ENCODE measurements at regions not wholly inside any gene's neighbourhood (a gene's known extent, or its start where the extent isn't known, plus 50 kb on each side); places are given as distances from the start of the nearest gene placed in this dataset.

GRCh38 chr14:36465178-36465577 lies 54.9 kb downstream of the NKX2-1 start:
- DNase-seq (ENCODE audit: insufficient read length, low spot score) (no peak), FAIRE-seq (no peak)

DNA sequence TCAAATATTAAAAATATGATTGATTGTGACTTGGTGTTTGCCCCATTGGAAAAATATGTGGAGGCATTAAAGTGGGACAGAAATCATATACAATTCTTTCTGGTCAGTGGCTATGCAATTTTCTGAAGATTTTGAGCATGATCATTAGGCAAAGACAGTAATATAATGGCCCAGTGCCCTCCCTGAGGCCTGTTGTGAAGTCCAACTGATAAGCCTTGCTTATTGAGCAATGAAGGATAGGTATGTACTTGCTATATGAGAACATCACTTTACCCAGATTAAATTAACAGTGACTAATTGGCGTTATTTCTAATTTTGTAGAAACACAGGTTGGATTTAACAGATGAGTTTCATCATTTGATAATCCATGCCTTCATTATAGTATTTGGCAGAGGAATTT lies 57.1 kb downstream of the NKX2-1 start:
- FAIRE-seq (no peak), DNase-seq (ENCODE audit: insufficient read length, low spot score) (no peak)

GRCh38 chr14:36455241-36455627 lies 64.8 kb downstream of the NKX2-1 start:
- DNase-seq (ENCODE audit: insufficient read length, low spot score) (no peak), FAIRE-seq (no peak)

DNA sequence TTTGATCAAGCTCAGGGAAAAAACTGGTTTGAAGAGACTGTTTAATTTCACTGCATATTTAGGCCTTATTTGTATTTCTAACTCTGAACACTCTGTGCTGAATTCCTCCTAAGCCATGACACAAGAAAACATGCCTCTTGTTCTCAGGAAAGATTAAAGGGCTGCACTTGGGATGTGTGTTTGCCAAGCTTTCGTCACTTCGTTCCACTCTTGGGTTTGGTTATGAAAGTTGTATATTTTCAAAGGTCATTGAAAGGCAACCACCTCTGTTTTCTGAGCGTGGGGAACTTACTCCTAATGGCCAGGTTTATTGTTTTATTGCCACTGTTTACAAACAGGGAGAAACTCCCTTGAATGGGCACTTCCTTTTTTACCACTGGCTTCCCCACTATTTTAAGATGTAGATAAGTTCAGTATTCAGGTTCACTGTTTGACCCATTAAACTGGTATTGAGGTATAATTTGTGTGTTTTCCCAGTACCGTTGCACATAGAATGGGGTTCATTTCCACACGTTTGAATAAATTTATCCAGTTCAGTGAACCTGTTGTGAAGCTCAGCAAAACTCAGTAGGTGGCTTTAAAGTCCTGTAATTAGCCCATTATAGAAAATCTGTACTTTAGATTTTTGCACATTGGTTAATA lies 65.3 kb downstream of the NKX2-1 start:
- FAIRE-seq: no peak

DNA sequence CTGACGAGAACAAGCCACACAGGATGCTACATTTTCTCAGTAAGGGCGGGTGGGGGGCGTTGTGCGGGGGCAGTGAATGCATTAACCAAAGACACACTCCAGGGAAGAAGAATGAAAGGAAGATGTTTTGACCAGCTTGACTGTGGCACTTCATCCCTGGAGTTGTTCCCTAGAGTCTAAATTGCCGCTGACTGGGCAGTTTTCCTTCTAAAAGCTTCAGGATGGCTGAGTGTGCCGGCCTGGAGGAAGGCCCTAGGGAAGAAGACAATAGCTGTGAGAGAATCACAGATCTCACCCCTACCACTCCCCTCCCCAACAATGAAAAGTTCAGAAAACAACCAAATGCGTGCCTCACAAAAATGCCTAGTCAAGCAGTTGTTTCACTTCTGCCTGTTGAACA lies 67.2 kb downstream of the NKX2-1 start:
- DNase-seq (ENCODE audit: insufficient read length, low spot score) (no peak), FAIRE-seq (no peak)

More for the DNA sequence above, 65.3 kb downstream of the NKX2-1 start:
- no peak for DNase-seq (ENCODE audit: insufficient read length, low spot score)

DNA sequence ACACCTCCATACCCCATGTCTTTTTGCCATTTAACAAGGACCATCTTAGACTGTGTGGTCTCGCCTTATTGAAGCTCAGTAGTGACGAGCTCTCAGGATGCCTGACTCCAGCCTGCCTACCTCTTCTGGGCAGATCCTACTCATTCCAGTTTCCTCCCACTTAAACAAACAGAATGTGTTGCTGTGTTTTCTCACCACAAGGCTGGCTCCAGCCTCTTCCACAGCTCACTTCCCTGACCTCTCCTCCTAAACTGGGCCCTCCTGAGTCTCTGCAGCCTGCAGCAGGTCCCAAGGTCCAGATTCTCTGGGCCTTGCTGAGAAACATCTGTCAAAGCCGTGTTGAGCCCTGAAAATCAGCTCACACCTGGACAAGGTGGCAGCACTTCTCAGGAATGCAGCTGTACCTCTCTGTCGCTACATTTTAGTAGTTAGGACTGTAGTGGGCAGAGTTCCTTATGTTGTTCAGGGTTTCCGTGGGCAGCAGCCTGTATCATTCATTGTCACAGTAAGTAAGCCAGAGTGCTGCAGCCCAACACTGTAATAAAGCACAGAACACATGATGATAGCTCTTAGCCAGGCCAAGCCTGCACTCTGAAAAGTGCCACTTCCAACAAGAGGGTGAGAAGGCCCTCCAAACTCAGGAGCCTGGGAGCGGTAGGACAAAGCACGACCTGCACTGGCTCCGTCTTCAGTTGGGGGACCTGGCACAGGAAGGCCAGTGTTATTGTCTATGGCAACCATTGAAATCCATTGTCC lies 68.5 kb downstream of the NKX2-1 start:
- DNase-seq (ENCODE audit: insufficient read length, low spot score): no peak
- no peak for FAIRE-seq

DNA sequence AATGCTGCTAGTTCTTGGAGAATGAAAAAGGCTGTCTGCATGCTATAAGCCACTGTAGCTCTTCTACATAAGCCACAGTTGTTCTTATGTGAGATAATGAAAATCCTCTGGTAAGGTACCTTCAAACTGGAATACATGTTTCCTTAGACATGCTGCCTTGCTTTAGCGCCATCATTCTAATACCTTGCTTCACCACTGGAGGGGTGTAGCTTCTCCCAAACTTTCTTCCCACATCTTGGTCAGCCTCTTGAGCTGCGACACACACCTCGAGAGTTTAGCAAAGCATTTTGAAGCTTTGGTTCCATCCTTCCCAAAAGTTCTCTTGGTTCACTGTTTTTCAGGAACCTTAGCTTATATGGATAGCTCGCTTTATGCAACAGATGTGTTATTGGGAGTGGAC lies 69.5 kb downstream of the NKX2-1 start:
- DNase-seq (ENCODE audit: insufficient read length, low spot score) (no peak), FAIRE-seq (no peak)

DNA sequence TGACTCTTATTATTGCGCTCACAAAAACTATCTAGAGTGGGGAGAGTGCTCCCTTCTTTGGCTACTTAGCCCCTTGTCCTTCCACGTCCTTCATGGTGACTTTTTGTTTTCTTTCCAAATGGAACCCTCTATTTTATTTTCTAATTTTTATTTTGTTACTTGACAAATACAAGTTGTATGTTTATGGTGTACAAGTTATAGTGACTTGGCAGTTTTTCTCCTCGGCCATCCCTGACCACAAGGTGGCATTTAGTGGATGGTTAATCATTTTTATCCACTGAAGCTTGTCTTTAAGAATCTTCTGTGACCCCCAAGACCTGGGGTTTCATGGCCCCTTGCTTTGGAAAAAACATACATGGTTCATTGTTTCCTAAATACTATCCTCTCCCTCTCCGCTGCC lies 70.1 kb downstream of the NKX2-1 start:
- DNase-seq (ENCODE audit: insufficient read length, low spot score) (no peak), FAIRE-seq (no peak)

GRCh38 chr14:36443374-36443773 lies 76.7 kb downstream of the NKX2-1 start:
- DNase-seq (ENCODE audit: insufficient read length, low spot score) (no peak), FAIRE-seq (no peak)

DNA sequence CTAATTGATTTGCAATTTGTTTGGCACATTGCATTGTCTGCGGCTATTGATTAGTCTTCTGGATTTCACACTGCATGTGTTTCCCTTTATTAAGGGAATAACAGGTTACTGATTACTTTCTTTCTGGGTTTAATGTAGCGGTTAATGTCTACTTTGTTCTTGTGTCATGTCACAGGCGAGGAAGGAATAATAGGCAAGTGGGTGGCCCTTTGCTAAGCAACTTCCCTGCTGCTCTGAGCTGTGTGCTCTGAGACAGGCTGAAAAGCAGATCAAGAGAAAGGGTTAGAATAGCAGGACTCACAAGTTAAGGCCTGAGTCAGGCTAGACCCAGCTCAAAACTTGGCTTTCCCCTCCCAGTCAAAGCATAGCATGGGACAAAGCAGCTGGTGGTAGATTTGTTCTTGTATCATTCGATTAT lies 77.2 kb downstream of the NKX2-1 start:
- DNase-seq (ENCODE audit: insufficient read length, low spot score) (no peak), FAIRE-seq (no peak)

DNA sequence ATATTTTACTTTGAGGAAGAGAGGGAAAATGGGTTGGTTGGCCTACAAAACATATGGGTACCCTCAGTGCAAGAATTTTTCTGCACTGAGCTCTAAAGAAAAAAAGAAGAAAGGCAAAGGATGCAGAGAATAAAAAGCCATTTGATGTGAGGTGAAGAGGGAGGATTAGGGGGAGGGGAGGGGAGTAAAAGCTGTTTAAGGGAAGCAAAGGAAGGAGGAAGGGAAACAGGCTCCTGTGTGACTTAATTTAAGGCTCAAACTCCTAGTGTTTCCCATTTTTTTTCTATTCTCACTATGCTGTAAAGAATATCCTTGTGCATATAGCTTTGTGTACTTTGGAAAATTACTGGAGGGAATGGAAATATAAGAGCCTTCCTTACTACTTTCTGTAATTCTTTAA lies 78.7 kb downstream of the NKX2-1 start:
- FAIRE-seq: no peak
- no peak for DNase-seq (ENCODE audit: insufficient read length, low spot score)

- FAIRE-seq: no peak
- DNase-seq (ENCODE audit: insufficient read length, low spot score): no peak
These were observed 80.3 kb downstream of the NKX2-1 start for GRCh38 chr14:36439766-36440165.

- FAIRE-seq: no peak
- DNase-seq (ENCODE audit: insufficient read length, low spot score): no peak
These were observed 81.1 kb downstream of the NKX2-1 start for GRCh38 chr14:36438883-36439282.

DNA sequence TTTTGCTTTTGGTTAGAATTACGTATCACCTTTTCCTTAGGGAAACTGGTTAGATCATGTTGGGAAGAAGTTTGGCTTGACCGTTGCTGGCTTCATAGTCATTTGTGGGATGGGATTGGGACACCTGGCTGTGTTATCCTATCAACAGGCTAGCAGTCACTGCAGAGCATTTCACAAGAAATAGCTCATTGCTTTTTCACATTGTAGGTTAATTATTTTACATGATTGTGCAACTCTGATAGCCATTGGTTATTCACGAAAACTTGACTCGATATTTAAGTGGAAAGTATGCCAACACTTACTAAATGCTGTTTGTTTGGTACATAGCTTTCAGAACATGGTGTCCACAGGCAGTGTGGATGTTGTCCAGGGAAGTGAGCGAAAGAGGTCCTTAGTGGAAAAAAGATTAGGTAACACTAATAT lies 89.4 kb downstream of the NKX2-1 start:
- DNase-seq (ENCODE audit: insufficient read length, low spot score) (no peak), FAIRE-seq (no peak)

- FAIRE-seq (no peak), DNase-seq (ENCODE audit: insufficient read length, low spot score) (no peak)
These were observed 89.9 kb downstream of the NKX2-1 start for GRCh38 chr14:36430169-36430568.

DNA sequence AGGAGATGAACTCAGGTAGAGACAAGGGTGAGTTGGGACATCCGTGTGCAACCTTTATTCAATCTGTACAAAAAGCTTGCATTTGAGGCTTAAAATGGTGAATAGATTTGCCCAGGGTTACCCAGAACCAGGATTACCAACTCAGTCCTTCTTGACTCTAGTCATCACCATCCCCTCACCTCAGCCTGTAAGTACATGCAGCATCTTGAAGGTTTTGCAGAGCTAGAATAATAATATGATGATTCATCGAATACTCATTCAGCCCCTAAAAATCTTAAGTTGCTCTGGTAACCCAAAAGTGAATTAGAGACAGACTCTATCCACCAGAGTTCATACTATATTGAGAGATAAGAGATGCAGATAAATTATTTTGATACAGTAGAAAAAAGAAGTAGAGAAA lies 90.3 kb downstream of the NKX2-1 start:
- FAIRE-seq: no peak
- DNase-seq (ENCODE audit: insufficient read length, low spot score): no peak

GRCh38 chr14:36428350-36428749 lies 91.7 kb downstream of the NKX2-1 start:
- DNase-seq (ENCODE audit: insufficient read length, low spot score): no peak
- no peak for FAIRE-seq

DNA sequence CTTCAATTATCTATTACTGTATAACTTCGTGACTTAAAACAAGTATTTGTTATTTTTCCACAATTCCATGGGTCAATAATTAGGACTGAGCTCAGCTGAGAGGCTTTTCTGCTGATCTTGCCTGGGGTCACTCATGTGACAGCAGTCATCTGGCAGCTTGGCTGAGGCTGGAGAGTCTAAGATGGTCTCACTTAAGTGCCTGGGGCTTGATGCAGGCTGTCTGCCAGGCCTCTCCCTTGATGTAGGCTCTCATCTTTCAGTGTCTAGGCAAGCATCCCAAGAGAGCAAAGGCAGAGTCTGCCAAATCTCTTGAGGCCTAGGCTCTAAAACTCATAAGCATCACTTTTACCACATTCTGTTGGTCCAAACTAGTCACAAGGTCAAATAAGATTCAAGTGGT lies 93.2 kb downstream of the NKX2-1 start:
- no peak for DNase-seq (ENCODE audit: insufficient read length, low spot score)
- no peak for FAIRE-seq

- DNase-seq (ENCODE audit: insufficient read length, low spot score) (no peak), FAIRE-seq (no peak)
These were observed 93.9 kb downstream of the NKX2-1 start for GRCh38 chr14:36426113-36426512.

DNA sequence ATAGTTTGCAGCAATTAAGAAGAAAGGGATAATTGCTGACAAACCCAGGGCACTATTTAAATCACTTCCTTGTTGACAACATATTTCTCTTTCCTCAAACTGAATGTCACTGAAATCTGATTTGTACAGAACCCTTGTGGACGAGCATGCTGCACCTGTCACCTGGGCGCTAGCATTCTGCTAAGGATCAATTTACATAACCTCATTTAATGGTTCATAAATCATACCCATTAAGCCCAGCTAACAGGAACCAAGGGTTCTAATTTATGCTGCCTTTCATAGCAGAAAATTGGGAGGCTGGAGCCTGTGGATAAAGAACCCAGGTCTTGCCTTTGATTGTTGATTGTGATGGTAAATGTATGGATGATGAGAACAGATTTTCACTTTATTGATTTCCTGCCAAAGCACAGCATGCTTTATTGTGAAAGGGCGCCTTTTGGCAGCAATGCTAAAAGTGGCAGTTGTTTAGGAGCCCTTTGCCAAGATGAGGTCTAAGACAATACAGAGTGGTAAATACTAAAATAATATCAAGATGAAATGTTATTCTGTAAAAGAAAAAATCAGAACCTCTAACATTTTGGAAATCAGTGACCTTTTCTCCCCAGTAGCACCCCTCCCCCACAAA lies 95.4 kb downstream of the NKX2-1 start:
- FAIRE-seq: no peak
- no peak for DNase-seq (ENCODE audit: insufficient read length, low spot score)

DNA sequence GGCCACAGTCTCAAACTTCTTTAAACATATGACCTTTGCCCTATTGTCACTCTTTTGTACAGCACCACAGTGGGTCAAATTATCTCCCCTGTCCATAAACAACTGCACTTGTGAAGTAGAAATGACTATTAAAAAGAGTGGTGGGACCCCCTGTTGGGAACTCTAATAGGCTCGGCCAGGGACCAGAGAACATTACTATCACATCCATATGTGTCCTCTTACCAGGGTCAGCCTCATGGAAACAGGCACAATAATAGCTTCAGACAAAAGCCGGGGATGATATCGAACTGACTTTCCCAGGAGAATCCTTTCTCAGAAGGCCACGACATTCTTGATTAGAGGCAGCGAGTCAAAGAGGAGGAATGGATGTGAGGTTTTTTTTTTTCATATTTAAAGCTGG lies 96.6 kb downstream of the NKX2-1 start:
- no peak for DNase-seq (ENCODE audit: insufficient read length, low spot score)

DNA sequence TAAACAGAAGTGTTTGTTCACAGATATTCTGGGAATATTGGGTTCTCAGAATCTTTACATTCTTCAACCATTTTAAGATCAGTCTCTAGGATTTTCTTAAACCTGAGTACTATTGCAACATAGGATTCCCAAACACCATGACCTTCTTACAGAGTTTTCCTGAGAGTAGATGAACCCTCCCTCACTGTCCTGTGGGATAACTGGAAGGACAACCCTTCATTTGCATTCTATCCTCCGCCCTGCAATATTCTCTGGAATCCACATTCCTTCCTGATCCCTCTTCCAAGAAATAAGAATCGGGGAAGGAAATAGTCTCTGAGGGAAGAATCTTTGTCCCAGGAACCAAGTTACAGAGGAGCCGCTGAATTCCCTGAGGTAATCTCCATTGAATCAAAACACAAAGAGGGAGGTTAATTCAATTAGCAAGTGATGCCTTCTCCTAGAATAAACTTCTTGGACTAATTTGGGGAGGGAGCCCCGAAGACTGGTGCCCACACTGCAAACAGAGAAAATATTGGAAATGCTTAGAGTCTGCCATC lies 99.8 kb upstream of the MBIP start:
- DNase-seq (ENCODE audit: insufficient read length, low spot score) (no peak), FAIRE-seq (no peak)

More for the DNA sequence above, 96.6 kb downstream of the NKX2-1 start:
- no peak for FAIRE-seq

Measured in GM19239 (cell line).